Peyer's patch (tissue), 4 donors: ENCODE measurements at regions not wholly inside any gene's neighbourhood (a gene's known extent, or its start where the extent isn't known, plus 50 kb on each side); places are given as distances from the start of the nearest gene placed in this dataset.

Experiments used
- CTCF ChIP-seq, 6 experiments: fragments of 450-650 bp in 4 of 6; fragments of 200-600 bp in 2 of 6; sonication (generic) in 1 of 6; IDR thresholded peaks; one replicate each; pipeline ENCODE4 v1.5.1; 2017 to 2019; ENCODE audit warnings: antibody characterized with exemption in 6 of 6, mild to moderate bottlenecking in 3 of 6, moderate library complexity in 1 of 6
- POLR2A ChIP-seq, 2 donors: fragments of 450-650 bp; IDR thresholded peaks; one replicate each; pipeline ENCODE4 v1.5.1; 2017; ENCODE audit warnings: antibody characterized with exemption in 2 of 2, mild to moderate bottlenecking in 2 of 2, moderate library complexity in 2 of 2

- TF ChIP-seq POLR2A (IDR thresholded peaks at IDR 0.05) (no peak), CTCF (IDR thresholded peaks at IDR 0.05) (no peak)
Measured at GRCh38 chr7:124284937-124285336, 252.1 kb upstream of the TMEM229A start.
